GM19395 (cell line): ENCODE measurements at regions not wholly inside any gene's neighbourhood (a gene's known extent, or its start where the extent isn't known, plus 50 kb on each side); places are given as distances from the start of the nearest gene placed in this dataset.

Experiments used
- ATAC-seq: cut with Tn5 transposase; IDR thresholded peaks from one replicate; pipeline ENCODE4 v1.9.1; 2021; ENCODE audit warnings: mild to moderate bottlenecking, moderate library complexity; ENCODE audit not compliant: unreplicated experiment

DNA sequence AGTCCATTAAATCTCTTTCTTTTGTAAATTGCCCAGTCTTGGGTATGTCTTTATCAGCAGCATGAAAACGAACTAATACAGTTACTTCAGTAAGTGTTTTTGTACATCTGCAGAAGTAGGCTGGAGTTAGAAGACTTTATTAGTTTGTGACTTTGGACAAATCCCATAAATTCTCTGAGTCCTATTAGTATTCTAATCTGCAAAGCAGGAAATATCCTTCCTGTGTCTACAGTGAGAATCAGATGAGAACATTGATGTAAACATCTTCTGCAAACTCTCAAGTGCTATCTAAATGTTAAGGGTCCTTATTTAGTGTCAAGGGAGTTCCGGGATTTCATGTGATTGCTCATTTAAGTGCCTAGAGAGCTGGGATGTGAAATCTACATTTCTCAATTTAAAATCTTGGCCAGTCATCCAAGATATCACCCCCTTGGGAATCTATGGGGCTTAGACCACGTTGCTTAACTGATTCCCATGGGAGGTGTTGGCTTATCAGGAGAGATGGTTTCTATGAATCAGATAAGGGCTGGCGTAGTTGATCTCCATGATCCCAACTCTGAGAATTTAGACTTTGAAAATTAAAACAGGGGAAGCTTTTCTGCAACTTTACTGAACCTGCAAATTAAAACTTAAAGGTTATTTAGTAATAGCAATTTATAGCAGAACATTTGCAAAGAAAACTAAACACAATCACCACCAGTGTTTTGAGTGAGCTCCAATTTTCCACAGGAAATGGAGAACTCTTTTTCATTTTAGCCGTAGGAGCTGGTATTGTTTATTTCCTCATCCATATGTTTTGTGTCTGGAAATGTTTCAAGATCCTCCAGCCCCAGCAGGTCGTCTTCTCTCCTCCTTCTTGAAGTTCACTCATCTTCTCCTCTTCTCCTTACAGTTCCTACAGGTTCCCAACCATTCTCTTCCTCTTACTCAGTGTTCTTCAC, 241.6 kb upstream of the CD180 start:
- ATAC-seq = no peak

DNA sequence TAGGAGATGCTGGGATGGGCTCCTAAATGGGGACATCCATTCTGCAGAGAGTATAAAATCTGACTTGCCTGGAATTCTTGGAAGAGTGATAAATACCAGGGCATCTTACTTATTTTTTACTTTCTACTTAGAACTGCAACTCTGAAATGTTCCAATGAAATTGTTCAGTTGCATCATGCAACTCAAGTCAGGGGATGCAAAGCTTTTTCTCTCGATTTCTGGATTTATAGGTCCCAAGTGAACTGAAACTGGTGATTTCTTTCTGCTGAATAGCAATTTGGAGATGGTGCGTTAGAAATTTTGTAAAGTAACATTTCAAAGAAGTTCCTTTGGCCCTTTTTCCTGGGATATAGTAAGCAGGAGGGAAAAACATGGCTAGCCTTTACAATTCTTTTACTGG, 238.4 kb upstream of the CD180 start:
- no peak for ATAC-seq

DNA sequence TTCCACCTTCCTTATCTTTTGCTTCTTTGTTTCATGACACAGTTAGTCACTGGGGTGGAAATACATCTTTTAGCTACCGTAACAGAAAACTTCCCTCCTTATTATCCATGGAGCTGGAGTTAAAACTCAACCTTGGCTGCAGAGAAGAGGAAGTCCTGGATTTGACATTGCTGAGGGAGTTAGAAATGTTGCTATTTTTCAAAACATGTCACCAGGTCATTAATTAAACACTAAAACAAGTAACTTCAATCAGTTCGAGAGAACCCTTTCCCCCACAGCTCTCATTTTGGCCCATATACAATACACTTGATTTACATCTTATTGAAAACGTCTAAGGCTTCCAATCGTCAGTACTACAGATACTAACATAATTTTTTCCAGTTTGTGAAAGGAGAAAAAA, 237.9 kb upstream of the CD180 start:
- ATAC-seq = no peak

DNA sequence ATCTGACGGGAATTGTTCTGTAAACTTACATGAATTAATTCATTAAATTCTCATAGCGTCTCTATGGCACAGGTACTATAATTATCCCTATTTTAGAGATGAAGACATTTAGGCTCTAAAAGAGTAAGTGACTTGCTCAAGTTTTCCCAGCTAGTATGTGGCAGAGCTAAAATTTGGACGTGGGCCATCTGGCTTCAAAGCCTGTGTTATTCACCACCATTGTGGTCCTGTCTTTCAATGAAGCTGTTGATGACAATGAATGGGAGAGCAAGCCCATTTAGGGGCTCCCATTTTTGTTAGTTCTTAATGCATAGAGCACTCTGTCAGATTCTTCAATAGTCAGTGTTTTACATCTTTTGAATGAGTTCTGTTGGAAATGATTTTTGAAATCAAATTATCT, 236.0 kb upstream of the CD180 start:
- ATAC-seq = no peak

DNA sequence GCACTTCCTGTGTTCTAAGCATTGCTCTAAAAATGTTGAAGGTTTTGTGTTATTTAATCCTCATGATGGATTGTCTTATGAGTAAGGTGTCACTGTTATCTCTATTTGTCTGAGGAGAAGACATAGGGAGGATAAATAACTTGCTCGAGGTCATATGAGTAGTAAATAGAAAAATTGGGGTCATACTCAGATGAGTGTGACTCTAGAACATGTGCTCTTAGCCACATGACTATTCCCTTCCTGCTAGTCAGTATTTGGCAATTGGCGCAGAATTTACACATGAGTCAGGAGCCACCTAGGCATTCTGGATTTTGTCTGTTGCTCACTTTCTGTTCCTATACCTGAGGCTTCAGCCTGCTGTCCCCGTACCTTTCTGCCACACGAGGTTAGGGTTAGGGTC, 234.6 kb upstream of the CD180 start:
- ATAC-seq = no peak

DNA sequence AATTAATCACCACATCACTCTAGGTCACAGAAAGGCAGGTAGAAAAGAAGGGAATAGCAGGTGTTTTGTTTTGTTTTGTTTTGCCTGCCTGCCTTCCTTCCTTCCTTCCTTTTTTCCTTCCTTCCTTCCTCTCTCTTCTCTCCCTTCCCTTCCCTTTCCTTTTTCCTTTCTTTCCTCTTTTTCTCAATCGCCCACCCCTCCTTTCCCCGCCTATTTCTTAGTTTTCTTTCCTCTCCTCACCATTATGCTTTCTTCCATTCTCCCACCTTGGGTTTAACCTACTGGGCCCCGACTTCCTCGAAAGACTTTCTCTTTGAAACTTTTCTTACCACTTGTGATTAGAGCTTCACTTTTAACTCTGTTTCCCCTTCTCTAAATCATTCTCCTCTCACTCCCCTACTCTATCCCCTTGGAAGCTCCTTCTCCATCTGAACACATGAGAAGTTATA, 231.3 kb upstream of the CD180 start:
- ATAC-seq = no peak

DNA sequence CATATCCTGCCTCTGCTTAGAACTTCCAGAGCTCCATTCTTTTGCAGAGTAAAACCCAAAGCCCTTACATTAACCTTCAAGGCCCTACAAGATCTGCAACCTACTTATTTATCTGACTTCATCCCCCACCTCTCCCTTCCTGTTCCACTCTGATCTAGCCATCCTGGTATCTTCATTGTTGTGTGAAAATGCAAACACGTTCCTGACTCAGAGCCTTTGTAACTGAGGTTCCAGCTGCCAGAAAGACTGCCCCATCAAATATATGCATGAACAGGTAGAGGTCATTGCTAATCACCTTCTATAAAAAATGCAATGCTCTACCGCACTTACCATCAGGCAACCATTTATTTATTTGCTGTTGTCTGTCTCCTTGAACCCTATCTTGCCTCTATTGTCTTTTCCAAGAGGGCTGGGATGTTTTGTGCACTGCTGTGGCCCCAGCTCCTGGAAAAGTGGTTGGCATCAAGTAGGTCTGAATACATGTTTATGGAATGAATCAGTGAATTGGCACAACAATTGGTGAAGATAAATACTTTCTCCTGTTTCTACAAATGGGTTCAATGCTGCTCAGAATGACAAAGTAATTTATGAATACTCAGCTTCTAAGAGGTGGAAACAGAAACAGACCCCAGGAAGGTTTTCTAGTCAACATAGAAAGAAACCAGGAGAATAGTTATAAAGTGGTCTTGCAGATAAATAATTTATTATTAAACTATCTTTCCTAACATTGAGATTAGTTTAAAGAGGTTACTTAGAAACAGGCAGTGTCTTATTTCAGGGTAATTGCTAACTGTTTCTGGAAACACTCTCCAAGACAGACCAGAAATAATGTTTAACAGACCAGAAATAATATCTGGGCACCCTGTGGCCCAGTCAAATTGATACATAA, 230.6 kb upstream of the CD180 start:
- no peak for ATAC-seq

DNA sequence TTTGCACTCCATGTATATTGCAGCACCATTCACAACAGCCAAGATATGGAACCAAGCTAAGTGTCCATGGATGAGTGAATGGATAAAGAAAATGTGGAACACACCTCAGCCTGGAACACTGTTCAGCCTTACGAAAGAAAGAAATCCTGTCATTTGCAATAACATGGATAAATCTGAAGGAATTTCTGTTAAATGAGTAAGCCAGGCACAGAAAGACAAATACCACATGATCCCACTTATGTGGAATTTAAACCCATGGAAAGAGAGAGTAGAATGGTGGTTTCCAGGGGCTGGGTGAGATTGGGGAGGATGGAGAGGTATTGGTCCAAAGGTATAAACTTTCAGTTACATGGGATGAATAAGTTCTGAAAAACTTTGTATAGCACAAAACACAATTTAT, 228.9 kb upstream of the CD180 start:
- no peak for ATAC-seq

DNA sequence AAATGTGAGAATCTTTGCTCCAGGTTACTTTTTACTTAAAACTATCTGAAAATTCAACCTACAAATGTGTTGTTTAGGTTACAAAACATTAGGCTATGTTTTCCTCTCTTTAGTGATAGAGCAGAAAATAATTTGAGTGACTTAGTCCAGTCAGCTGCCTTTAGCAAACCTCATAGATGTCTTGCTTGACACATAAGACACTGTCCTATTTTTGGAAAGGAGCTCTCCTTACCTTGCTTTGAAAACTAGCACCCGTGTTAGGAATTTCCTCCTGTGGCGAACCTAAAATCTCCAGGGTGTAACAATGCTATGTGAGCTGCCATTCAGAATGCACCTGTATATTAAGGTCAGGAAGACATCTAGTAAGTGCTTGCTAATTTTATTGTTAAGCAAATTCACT, 221.2 kb upstream of the CD180 start:
- ATAC-seq = no peak

DNA sequence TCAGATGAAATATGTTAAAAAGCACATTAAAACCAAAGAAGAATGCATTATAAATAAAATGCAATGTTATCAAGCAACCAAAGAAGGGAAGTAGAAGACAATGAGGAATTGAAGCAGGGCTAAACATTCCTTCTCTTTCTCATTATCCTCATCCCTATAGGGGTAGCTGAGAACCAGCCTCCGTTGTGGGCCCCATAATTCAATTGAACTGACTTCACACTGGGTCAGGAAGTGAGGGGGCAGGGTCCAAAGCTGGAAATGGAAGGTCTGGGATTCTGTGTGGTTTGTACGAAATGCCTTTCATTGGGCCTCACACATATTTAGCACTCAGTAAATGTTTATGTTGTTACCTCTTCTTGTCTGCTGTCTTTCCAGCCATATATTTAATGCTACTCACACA, 220.4 kb upstream of the CD180 start:
- ATAC-seq = no peak

DNA sequence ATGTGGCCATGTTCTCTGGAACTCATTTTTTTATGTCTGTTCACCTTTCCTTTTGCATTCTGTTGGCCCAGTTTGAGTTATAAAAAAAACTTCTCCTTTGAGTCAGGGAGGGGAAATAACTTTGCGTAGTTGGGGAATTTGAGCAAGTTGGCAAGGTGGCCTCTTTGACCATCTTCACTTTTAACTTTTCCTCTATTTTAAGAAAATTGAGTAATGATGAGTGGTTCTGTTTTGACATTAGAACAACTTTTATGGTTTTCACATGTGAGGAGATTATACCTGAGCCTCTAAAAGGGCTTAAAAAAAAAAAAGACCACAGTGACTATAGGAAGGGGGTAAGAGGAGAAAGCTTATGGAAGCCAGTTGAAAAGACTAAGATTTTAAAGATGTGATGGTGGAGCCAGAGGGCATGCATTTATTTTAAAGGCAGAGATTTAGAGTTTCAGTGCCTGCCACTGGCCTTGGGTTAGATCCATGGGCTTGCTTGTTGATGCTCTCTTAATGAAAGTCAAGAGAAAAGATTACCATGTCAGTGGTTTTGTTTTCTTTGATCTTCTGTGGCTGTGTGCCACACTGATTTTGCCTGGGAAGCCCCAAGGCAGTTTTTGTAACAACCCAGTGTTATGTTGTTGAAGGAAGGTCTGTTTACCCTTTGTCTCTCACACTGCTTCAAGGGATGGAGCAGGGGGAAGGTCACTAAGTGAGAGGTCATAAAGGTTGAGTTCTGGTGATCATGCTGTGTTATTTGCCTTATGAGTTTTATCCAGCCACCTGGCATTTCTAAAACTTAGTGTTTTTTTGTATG, 219.7 kb upstream of the CD180 start:
- peak; percentile 44 for ATAC-seq

DNA sequence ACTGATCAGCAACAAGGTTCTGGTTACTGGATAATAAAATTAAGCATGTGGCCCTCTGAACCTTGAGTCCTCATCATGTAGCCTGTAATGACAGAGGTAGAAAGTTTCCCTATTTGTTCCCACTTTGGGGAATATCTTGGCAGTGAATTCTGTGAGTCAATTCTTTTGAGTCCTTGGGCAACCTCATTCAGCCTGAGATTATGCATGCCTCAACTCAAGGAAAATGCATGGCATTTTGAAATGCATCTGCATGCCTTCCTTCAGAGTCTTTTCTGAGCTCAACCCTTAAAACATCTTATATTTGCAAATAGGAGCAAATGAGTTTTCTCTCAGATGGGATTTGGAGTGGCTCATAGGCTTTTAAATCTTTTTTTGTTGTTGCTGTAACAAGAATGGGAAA, 218.1 kb upstream of the CD180 start:
- no peak for ATAC-seq

DNA sequence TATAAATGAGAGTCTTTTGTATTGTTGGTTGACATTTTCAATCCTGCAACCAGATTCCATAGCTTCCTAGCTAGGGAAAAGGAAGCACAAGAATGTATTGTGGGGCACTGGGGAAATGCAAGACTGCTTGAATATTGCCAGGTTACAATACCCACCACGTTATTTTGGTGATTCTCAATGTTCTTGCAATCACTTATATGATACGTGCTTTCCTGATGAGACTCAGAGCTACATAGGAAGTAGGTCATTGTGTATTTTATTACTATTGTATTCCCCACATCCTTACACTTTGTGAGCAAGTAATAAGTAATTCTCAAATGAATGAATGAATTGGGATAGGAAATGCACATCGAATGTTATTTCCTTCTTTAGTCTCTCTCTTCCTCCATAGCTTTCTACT, 217.1 kb upstream of the CD180 start:
- ATAC-seq = no peak

DNA sequence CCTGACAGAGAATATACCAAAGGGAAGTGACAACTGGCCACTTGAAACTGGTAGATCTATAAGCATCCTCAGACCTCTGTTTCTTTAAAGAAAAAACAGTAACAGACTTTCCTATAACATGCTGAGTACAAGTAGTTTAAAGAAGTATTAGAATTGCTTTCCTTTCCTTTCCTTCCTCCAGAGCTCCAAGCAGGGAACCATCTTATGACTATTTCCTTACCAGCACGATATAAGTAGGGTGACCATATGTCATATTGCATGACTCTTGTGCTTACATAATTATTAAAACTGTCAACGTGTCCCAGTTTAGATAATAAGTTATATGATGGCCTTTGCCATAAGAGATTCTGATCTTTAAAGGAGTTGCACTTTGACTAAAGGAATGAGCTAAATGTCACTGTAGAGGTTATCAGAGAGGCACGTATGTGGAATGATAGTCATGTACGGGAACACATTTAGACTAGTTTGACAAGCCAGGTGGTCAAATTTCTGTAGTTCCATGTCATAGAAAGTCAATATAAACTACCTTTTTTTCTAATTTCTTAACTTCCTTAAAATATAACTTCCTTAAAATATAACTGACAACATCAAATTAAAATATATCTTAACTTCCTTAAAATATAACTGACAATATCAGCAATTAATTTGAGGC, 212.7 kb upstream of the CD180 start:
- no peak for ATAC-seq

DNA sequence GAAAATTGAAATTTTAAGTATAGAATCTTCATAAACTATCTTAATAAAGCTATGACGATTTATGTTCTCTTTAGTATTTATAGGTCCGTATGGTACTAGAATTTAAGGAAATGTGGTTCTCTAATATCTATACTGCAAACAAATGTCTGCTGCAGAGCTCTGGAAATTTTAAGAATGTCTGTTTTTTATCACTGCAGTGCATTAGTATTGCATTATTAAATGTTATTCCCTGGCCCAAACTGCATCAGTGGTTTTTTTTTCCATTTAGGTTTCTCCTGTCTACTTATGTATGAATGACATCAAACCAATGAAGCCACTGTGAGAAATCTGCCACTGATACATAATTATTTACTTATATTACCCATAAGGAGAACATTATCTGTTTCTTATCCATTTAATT, 211.4 kb upstream of the CD180 start:
- no peak for ATAC-seq

DNA sequence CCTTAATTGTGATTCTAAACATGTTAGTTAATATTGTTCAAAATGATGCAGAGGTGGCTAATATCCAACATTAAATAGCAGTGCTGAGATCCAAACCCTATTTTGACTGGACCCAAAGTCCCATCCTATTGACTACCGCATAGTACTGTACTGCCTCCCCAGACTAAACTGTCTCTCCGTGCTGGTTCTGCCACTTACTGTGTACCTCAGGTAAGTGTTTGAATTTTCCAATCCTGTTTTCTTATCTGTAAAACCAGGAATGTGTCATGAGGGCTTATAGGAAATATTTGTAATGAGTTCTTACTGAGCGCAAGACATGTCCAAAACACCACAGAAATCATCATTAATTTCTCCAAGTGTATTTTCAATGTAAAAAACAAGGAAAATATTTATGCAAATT, 209.2 kb upstream of the CD180 start:
- ATAC-seq = no peak

DNA sequence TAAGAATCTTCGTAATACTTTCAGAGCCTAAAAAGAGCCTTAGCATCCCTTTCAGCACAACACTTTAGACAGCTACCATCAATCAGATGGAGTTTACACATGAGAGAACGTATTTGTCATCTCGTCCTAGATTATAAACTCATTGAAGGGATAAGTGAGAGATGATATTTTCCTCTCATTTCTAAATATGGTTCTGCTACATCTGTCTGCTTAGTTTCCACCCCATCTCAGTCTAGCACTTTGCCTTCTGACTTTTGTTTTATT, 208.4 kb upstream of the CD180 start:
- ATAC-seq = no peak

DNA sequence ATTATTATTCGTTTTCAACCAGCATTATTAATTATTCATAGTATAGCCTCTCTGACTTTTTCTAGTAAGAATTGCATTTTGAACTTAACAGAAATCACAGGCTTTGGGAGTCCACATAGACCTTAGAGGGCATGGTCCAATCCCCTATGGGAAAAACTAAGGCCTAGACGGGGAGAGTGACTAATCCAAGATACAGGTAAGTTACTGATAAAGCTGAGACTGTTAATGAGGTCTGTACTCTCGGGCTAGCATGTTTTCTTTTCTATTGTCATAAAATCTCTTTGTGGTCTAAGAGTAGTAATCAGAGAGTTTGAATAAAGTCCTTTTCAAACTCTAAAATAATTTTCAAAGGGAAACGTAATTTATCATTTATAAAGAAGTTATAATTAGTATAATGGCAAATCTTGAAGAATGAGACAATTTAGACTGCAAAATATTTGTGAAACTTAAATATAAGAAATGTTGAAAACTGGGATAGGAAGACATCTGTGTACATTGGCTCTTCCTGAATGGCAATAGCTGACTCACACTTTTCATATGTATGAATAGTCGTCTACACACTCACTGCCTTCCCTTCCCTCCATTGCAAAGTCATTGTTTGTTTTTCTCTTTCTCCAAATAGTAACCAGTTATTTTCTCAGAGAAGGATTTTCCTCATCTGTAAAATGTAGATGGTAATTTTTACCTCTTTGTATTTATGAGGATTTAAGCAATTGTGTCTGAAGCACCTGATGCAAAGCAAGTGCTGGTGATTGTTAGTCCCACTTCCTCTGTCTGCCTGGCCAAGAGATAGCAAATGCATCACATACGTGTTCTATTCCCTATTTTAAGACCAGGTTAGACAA, 207.9 kb upstream of the CD180 start:
- ATAC-seq = no peak

DNA sequence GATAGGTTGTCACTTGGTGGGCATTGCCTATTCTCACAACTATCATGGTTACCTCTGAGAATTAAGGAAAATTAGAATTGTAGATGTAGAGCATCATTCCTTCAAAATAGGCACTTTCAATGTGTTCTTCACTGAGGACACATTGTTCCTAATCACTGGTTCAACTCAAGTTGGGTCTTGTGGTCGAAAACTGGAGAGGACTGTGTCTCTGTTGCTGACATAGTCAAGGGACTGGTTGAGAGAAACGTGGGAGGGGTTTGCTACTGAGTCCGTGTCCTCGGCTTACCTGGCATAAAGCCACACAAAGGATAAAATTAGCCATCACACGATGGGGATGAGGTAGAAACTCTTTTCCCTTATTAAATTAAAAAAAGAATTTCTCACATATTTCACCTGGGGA, 205.9 kb upstream of the CD180 start:
- no peak for ATAC-seq

DNA sequence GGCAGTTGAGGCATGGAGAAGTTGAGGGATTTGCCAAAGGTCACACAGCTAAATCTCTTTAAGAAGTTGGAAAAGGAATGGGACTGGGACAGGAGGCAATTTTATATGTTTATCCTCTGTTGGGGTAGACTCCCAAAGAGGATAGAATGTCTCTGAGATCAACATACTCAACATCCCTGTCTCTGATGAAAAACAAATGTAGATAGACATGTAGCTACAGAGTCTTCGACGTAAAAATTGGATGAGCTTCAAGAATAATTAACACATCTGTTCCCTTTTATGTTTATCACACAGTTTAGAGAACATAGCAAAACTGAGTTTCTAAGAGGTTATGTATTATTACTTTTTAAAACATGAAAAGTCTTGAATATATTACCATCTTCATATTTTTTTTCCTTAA, 204.6 kb upstream of the CD180 start:
- no peak for ATAC-seq
